Astrocyte of the spinal cord (primary cell): ENCODE measurements at regions not wholly inside any gene's neighbourhood (a gene's known extent, or its start where the extent isn't known, plus 50 kb on each side); places are given as distances from the start of the nearest gene placed in this dataset.

Experiments used
- DNase-seq: peaks from one replicate; pipeline ENCODE4 v3.0.0; 2011; ENCODE audit warnings: low read depth, low spot score
- H3K4me3 ChIP-seq: 2 replicates; pipeline ENCODE4 v1.5.1; 2011; ENCODE audit warnings: low read depth, mild to moderate bottlenecking, low read length, moderate library complexity
- CTCF ChIP-seq: IDR thresholded peaks from 2 replicates; pipeline ENCODE4 v1.5.1; 2012; ENCODE audit warnings: low read depth, mild to moderate bottlenecking, low read length, inconsistent platforms
- in situ Hi-C: cut with HindIII; loops from 2 replicates; pipeline ENCODE4 v1.10.0; 2017; ENCODE audit warnings: low sequenced_read_pairs

GRCh38 chr12:94754653-94755052, 104.3 kb upstream of the TMCC3 start:
- TF ChIP-seq CTCF, result peak; percentile 24
- no peak overlapping the region for H3K4me3 ChIP-seq
- in situ Hi-C loops, result no loop called here
- no peak for DNase-seq

- TF ChIP-seq CTCF, result no peak
- H3K4me3 ChIP-seq, result no peak overlapping the region
- DNase-seq, result no peak
- in situ Hi-C loops, result no loop called here
These were observed 102.8 kb upstream of the TMCC3 start for GRCh38 chr12:94753036-94753679.

- no peak overlapping the region for H3K4me3 ChIP-seq
- no peak for TF ChIP-seq CTCF
- DNase-seq, result no peak
- in situ Hi-C loops, result no loop called here
These were observed 100.5 kb upstream of the TMCC3 start for GRCh38 chr12:94750864-94751263.

GRCh38 chr12:94749890-94750289, 99.5 kb upstream of the TMCC3 start:
- TF ChIP-seq CTCF, result no peak
- no peak overlapping the region for H3K4me3 ChIP-seq
- DNase-seq, result no peak
- in situ Hi-C loops, result no loop called here

GRCh38 chr12:94749455-94749854, 99.1 kb upstream of the TMCC3 start:
- DNase-seq, result no peak

GRCh38 chr12:94748726-94749421, 98.5 kb upstream of the TMCC3 start:
- in situ Hi-C loops, result no loop called here
- no peak for TF ChIP-seq CTCF

More at GRCh38 chr12:94749455-94749854, 99.1 kb upstream of the TMCC3 start:
- TF ChIP-seq CTCF, result no peak
- H3K4me3 ChIP-seq, result no peak overlapping the region
- in situ Hi-C loops, result no loop called here

More at GRCh38 chr12:94748726-94749421, 98.5 kb upstream of the TMCC3 start:
- no peak for DNase-seq
- no peak overlapping the region for H3K4me3 ChIP-seq
